IPS DF 19.7 (cell line): ENCODE measurements at regions not wholly inside any gene's neighbourhood (a gene's known extent, or its start where the extent isn't known, plus 50 kb on each side); places are given as distances from the start of the nearest gene placed in this dataset.
A peak's percentile ranks its signal among the peaks of the same experiment; 100 is the strongest.
"Not testable (repeated sequence)": the region's sequence is repeated elsewhere in the genome, so short reads cannot be mapped to it uniquely, and the experiment has no call there.

ENCODE experiments used
- DNase-seq: peaks from one replicate; pipeline ENCODE4 v3.0.0-alpha.2; 2013; ENCODE audit warnings: low read depth, low spot score

- no peak for DNase-seq
Observed at GRCh38 chr3:13766128-13766527, 113.7 kb downstream of the WNT7A start.

GRCh38 chr3:13764161-13764560 lies 115.7 kb downstream of the WNT7A start:
- no peak for DNase-seq

DNA sequence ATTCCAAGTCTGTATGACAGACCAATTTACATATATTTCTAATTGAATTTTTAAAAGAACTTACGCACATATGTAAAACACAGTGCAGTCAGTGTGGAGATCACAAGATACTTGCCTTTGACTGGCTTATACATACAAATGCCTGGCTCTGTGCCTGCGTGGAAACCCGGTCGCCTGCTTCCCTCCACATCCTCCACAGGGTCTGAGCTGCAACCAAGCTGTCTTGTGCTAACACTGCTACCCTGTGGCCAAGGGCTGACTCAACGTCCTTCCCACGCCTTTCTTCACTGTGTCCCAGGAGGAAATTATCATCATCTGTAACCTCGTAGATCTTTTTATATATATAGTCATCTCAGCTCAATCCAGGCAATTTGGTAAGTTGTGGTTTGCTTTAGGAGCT lies 117.0 kb downstream of the WNT7A start:
- no peak for DNase-seq

GRCh38 chr3:13750731-13751130 lies 129.1 kb downstream of the WNT7A start:
- no peak for DNase-seq

DNA sequence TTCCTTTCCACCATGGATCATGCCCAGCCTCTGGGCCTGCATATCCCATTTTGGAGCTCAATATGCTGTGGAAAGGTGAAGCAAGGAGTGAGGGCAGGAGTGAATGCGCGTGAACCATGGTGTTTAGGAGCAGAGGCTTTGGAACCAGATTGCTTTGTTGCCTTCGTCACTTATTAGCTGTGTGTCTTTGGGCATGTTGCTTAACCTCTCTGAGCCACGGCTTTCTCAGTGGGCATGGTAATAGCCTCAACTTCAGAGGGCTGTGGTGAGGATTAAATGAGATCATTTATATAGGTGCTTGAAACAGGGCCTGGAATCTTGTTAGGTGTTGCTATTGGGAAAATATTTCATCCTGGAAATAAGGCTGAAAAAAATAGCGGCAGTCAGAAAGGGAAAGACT lies 129.7 kb downstream of the WNT7A start:
- DNase-seq: no peak

- no peak for DNase-seq
Observed at GRCh38 chr3:13749063-13749764, 130.7 kb downstream of the WNT7A start.

DNA sequence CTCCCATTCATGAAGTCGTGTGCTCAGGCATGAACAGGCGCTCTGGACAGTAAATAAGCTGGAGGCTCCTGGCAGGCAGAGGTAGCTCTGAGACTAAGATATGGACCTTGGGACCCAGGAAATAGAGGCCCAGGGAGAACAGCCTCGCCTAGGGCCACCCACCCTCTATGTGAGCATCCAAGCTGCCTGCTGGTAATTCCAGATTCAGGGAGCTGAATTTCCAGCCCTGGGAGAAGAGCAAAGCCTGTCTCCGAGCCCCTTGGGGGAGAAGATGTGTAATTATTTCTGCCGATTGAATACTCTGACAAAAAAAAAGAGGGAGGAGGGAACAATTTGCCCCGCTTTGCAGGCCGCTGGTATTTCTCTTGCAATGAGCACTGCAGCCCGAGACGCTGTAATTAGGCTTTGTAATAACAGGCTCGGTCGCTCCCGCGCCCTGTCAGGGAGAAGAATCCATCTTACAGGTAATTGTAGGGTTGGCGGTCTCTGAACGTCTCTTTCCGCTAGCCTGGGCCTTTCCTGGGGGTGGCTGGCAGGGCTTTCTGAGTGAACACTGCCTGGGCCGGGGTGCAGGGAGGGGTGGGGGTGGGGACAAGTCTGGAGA lies 131.5 kb downstream of the WNT7A start:
- DNase-seq: no peak

DNA sequence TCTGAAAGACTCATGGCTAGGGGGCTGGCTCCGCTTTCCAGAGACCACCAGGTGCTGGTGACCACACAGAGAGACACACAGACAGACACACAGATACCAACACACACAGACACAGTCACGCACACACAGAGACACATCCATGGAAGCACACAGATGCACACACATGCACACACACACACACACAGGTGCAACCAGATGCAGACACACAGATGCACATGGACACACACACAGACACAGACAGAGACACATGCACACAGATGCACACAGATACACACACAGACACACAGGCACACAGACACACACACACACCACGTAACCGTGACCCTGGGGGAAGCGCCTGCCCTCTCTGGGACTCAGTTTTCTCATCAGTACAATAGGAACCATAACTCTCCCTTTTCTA lies 132.2 kb downstream of the WNT7A start:
- DNase-seq: no peak

DNA sequence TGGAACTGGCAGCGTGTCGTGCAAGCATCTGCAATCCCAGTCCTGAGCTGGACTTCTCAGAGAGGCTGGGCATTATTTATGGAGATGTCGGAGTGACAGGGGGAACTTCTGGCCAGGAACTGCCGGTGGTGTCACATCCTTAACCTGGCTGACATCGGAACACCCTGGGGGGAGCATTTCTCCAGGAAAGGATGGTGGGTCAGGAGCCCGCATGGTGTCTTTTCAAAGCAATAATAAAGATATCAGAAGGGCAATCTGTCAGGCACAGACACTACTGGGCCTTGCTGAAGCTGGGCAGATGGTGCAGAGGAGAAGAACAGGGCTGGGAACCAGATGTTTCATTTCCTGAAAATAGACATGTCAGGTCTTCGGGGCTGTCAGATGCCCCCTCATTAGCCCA lies 133.5 kb downstream of the WNT7A start:
- no peak for DNase-seq

- DNase-seq: no peak
Observed at GRCh38 chr3:13745636-13746035, 134.2 kb downstream of the WNT7A start.

DNA sequence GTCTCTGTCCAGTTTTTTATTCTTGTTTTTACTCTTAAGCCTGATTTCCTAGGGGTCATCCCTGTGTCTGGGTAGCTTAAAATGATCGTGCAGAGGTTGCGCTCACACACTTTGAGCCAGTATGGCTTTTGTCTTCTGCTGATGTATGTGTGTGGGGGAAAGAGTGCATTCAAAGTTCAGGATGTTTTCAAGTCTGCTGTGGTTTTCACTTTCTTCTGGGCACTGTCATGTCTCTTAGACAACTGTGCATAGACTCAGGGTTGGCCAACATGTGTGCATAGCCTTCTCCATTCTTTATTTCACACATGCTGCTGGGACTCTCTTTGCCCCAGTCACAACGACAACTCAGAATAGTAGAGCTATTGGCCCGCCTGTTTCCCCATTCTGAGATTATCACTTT lies 139.1 kb downstream of the WNT7A start:
- DNase-seq: no peak

- DNase-seq: not testable (repeated sequence)
Observed at GRCh38 chr3:13733726-13734125, 146.1 kb downstream of the WNT7A start.

- peak; percentile 54 for DNase-seq
Observed at GRCh38 chr3:13728487-13728886, 151.4 kb downstream of the WNT7A start.

DNA sequence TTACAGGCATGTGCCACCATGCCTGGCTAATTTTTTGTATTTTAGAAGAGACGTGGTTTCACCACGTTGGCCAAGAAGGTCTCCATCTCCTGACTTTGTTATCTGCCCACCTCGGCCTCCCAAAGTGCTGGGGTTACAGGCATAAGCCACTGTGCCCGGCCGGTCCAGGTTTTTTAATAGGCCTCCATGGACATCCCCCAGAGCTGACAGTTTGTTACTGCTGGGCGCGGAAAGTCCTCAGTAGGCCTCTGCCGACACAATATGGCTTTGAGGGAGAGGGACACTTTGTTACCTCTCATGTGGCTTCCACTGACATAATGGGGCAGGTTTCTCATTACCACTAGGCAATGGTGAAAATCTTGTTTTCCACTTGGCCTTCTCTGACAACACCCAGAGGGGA lies 152.0 kb downstream of the WNT7A start:
- no peak for DNase-seq

DNA sequence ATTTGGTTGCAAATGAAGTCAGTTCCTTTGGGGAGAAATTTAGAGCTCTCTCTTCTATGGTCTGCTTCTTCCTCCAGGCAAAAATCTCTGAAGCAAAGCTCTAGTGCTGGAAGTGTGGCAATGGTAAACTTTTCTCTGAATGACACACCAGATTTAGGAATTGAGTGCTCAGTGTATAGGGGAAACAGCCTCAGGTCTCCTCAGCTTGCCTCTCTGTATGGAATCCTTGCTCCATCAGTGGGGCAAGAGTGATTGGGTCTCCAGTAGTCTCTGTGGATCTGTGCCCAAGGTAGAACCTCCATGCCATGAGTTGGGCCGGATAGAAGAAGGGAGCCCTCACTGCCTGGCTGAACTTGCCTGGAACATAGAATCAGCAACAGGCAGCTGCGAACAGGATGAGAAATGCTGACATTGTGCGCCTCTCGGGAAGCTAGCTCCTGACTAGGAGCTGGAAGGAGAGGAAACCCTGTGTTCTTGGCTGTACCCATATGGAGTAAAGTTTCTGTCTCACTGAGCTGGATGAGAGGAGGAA lies 156.1 kb downstream of the WNT7A start:
- no peak for DNase-seq

- no peak for DNase-seq
Observed at GRCh38 chr3:13722178-13722577, 157.7 kb downstream of the WNT7A start.

DNA sequence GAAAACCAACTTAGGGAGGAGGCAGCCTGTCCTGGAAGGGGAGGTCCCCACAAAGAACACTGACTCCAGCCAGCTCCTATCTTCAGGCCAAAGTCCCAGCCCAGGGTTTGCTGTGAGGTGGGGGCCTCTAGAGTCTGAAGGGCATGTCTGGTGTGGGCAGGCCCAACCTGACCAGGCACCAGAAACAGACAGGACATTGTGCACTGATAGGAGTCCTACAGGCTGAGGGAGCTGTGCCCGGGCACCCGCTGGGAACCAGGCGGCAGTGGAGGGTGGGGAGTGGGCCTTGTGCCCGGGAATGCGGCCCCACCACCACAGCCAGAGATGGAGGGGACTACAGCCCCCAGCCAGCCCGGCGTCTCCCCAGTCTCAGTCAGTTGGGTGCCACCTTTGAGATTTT lies 161.4 kb downstream of the WNT7A start:
- no peak for DNase-seq

GRCh38 chr3:13718000-13718399 lies 161.9 kb downstream of the WNT7A start:
- no peak for DNase-seq

DNA sequence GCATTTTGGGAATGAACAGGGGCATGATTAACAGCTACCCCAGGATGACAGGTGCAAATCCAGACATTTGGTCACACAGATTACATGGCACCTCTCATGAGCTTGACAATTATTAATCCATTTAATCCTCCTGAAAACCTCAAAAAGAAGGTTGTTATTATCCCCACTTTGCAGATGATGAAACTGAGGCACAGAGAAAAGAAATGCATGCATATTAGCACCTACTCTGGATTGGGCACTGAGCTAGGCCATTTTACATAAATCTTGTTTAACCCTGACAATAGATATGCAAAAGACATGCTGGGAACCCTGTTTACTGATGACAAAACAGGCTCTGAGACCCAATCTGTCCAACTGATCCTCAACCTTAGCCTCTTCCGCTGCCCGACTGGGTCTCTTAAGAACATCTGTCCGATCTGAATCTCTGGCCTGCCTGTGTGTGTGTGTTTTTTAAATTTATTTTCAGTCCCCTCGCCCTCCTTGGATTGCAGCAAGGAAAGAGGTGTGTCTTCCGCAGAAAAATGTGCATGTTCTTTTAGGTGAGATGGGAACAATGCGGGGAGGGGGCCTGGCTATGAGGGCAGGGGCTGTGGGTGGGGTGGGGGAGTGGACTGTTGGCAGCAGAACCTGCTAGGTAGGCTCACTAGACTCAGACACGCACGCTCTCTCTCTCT lies 162.5 kb downstream of the WNT7A start:
- no peak for DNase-seq

GRCh38 chr3:13716540-13717221 lies 163.2 kb downstream of the WNT7A start:
- no peak for DNase-seq

DNA sequence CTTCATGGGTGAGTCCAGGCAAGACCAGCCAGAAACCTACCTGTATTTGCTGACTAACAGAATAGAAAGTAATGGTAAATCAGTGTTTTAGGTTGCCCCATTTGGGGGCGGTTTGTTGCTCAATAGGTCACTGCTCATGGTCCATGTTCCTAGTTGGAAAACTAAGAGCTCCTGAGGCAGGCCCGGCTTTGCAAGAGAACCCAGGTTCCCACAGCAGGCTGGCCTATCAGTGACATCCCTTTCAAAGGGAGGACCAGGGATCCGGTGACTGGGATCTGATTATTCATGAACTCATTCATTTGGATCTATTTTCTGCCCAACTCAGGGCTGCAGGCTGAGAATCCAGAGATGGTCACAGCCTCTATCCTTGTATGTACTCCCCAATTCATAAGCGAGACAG lies 163.9 kb downstream of the WNT7A start:
- no peak for DNase-seq
